Left kidney (tissue), 1 donor: ENCODE measurements at regions not wholly inside any gene's neighbourhood (a gene's known extent, or its start where the extent isn't known, plus 50 kb on each side); places are given as distances from the start of the nearest gene placed in this dataset.
"Not testable (repeated sequence)": the region's sequence is repeated elsewhere in the genome, so short reads cannot be mapped to it uniquely, and the experiment has no call there.

Experiments used
- DNase-seq: peaks from one replicate; pipeline ENCODE4 v3.0.0-alpha.2; 2013

- DNase-seq = no peak
These were observed 1517.8 kb downstream of the BRD1 start for GRCh38 chr22:48309836-48310235.

GRCh38 chr22:48309115-48309705 lies 1518.5 kb downstream of the BRD1 start:
- DNase-seq = no peak

- no peak for DNase-seq
These were observed 1519.7 kb downstream of the BRD1 start for GRCh38 chr22:48307931-48308330.

GRCh38 chr22:48306785-48307510 lies 1520.7 kb downstream of the BRD1 start:
- no peak for DNase-seq

- DNase-seq = no peak
These were observed 1521.4 kb downstream of the BRD1 start for GRCh38 chr22:48306284-48306683.

- DNase-seq = no peak
These were observed 1521.9 kb downstream of the BRD1 start for GRCh38 chr22:48305726-48306235.

GRCh38 chr22:48303369-48303725 lies 1524.3 kb downstream of the BRD1 start:
- DNase-seq = no peak

- no peak for DNase-seq
These were observed 1524.9 kb downstream of the BRD1 start for GRCh38 chr22:48302657-48303368.

GRCh38 chr22:48301908-48302307 lies 1525.8 kb downstream of the BRD1 start:
- no peak for DNase-seq

- DNase-seq = no peak
These were observed 1526.3 kb downstream of the BRD1 start for GRCh38 chr22:48301421-48301820.

- DNase-seq = no peak
These were observed 1526.8 kb downstream of the BRD1 start for GRCh38 chr22:48300877-48301276.

GRCh38 chr22:48299801-48300200 lies 1527.9 kb downstream of the BRD1 start:
- DNase-seq = no peak

- DNase-seq = no peak
These were observed 1528.5 kb downstream of the BRD1 start for GRCh38 chr22:48299124-48299523.

GRCh38 chr22:48297296-48297695 lies 1530.4 kb downstream of the BRD1 start:
- DNase-seq = no peak

- not testable (repeated sequence) for DNase-seq
These were observed 1527.5 kb downstream of the TBC1D22A start for GRCh38 chr22:48289954-48290353.

GRCh38 chr22:48288376-48288940 lies 1526.0 kb downstream of the TBC1D22A start:
- DNase-seq = no peak

- no peak for DNase-seq
These were observed 1524.6 kb downstream of the TBC1D22A start for GRCh38 chr22:48287031-48287430.

GRCh38 chr22:48284671-48285070 lies 1522.2 kb downstream of the TBC1D22A start:
- no peak for DNase-seq

- no peak for DNase-seq
These were observed 1520.4 kb downstream of the TBC1D22A start for GRCh38 chr22:48282804-48283203.

GRCh38 chr22:48279461-48279756 lies 1517.0 kb downstream of the TBC1D22A start:
- no peak for DNase-seq

GRCh38 chr22:48278620-48279460 lies 1516.4 kb downstream of the TBC1D22A start:
- no peak for DNase-seq
